ENCODE measurements at regions not wholly inside any gene's neighbourhood (a gene's known extent, or its start where the extent isn't known, plus 50 kb on each side); places are given as distances from the start of the nearest gene placed in this dataset.

GRCh38 chr10:29107866-29108498, 180.9 kb upstream of the LYZL1 start:
- Histone ChIP-seq H3K27me3 (ENCODE audit: control insufficient read depth in 4 of 4, insufficient read depth in 4 of 4, low read length in 3 of 4) (no peaks in the 10 kb centered on the region), H3K36me3 (ENCODE audit: control insufficient read depth in 4 of 4, insufficient read depth in 3 of 4, low read depth in 1 of 4, low read length in 3 of 4) (no peaks in the 10 kb centered on the region), H3K4me1 (ENCODE audit: control insufficient read depth in 4 of 4, insufficient read depth in 4 of 4, low read length in 3 of 4) (peaks cover 3 to 15% (median 5%) of the 10 kb centered on the region in 4 donors), H3K9ac (ENCODE audit: low read depth in 1 of 2, low read length in 2 of 2) (no peak overlapping the region), H3K27ac (ENCODE audit: low read depth in 1 of 2, low read length in 2 of 2) (no peak overlapping the region), H3K9me3 (ENCODE audit: control insufficient read depth in 4 of 4, low read length in 3 of 4) (no peaks in the 10 kb centered on the region), H3K4me3 (ENCODE audit: low read depth in 1 of 3, low read length in 3 of 3) (no peak overlapping the region)
- no peak for DNase-seq (ENCODE audit: low spot score)
- WGBS = 94% methylated on average over 2 of the region's 2 CpGs
- TF ChIP-seq FOXA2 (IDR thresholded peaks at IDR 0.05) = no peak
- no peak for TF ChIP-seq MAX (IDR thresholded peaks at IDR 0.05)
- no peak for TF ChIP-seq NR2F2 (IDR thresholded peaks at IDR 0.05)
- no peak for TF ChIP-seq YY1 (IDR thresholded peaks at IDR 0.05)
- TF ChIP-seq RAD21 (IDR thresholded peaks at IDR 0.05) = no peak
- TF ChIP-seq HNF4A (conservative IDR thresholded peaks at IDR 0.05) = no peak
- TF ChIP-seq HNF4G (IDR thresholded peaks at IDR 0.05) = no peak
- TF ChIP-seq EGR1 (IDR thresholded peaks at IDR 0.05; ENCODE audit: low read depth in 2 of 2) = no peak
- TF ChIP-seq JUND (IDR thresholded peaks at IDR 0.05) = no peak

GRCh38 chr10:29109707-29110571, 178.9 kb upstream of the LYZL1 start:
- Histone ChIP-seq H3K4me1 (ENCODE audit: control insufficient read depth in 4 of 4, insufficient read depth in 4 of 4, low read length in 3 of 4) (peaks cover 0 to 8% (median 0%) of the 10 kb centered on the region in 4 donors), H3K27me3 (ENCODE audit: control insufficient read depth in 4 of 4, insufficient read depth in 4 of 4, low read length in 3 of 4) (no peaks in the 10 kb centered on the region), H3K36me3 (ENCODE audit: control insufficient read depth in 4 of 4, insufficient read depth in 3 of 4, low read depth in 1 of 4, low read length in 3 of 4) (no peaks in the 10 kb centered on the region), H3K9me3 (ENCODE audit: control insufficient read depth in 4 of 4, low read length in 3 of 4) (no peaks in the 10 kb centered on the region), H3K27ac (ENCODE audit: low read depth in 1 of 2, low read length in 2 of 2) (no peak overlapping the region), H3K4me3 (ENCODE audit: low read depth in 1 of 3, low read length in 3 of 3) (no peak overlapping the region), H3K9ac (ENCODE audit: low read depth in 1 of 2, low read length in 2 of 2) (no peak overlapping the region)
- 89% methylated on average over 9 of the region's 9 CpGs for WGBS
- no peak for TF ChIP-seq ZBTB33 (IDR thresholded peaks at IDR 0.05)
- no peak for TF ChIP-seq RXRA (IDR thresholded peaks at IDR 0.05)
- TF ChIP-seq HNF4G (IDR thresholded peaks at IDR 0.05) = no peak
- no peak for TF ChIP-seq HNF4A (conservative IDR thresholded peaks at IDR 0.05)
- TF ChIP-seq GABPA (IDR thresholded peaks at IDR 0.05 in 1 of 2, conservative IDR thresholded peaks at IDR 0.05 in 1 of 2) = no peak
- no peak for TF ChIP-seq CTCF (IDR thresholded peaks at IDR 0.05; ENCODE audit: low read depth, low read length, missing input control)
- TF ChIP-seq NR2F2 (IDR thresholded peaks at IDR 0.05) = no peak
- no peak for TF ChIP-seq ATF3 (IDR thresholded peaks at IDR 0.05)
- TF ChIP-seq REST (IDR thresholded peaks at IDR 0.05) = no peak
- DNase-seq (ENCODE audit: low spot score) = no peak
